ENCODE measurements at regions not wholly inside any gene's neighbourhood (a gene's known extent, or its start where the extent isn't known, plus 50 kb on each side); places are given as distances from the start of the nearest gene placed in this dataset.

DNA sequence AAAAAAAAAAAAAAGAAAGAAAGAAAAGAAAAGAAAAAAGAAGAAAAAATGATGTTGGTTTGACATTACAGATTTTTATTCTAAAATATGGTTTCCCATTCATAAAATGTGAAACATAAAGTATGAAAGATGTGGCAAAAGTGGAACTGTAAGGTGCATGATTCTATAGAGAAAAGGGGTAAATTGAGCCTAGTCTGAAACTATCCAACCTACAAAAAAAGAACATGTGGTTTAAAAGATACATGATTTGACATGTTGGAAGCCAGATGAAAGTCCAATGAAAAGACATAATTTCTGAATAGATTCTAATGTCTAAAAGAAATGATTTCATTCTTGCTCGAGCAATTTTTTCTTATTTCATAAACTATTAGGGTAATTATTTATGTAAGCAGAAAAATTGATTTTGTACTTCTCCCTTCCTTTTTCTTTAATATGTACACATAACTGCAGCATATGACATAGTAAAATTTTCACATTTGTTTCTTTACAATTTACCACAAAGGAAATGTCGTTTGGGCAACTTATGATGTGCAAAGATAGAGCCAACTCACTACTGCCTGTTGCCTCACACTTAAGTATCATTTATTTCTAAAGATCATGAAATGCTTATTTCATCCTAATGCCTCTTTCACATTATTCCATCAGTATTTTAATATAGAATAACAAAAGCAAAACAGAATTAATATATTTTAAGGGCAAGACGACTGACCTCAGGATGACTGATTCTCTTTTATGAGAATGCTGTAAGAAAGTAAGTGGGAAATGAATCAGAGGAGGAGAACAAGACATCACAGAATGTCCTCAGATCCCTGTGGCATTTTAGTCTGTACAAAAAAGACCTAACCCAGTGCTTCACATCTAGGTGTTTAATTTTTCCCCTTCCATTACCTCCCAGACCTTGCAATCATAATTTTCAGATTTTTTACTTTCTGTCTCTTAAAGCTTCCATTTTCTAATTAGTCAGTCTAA is 165.8 kb upstream of the HMCN1 start:
- TF ChIP-seq, protein P1, sequence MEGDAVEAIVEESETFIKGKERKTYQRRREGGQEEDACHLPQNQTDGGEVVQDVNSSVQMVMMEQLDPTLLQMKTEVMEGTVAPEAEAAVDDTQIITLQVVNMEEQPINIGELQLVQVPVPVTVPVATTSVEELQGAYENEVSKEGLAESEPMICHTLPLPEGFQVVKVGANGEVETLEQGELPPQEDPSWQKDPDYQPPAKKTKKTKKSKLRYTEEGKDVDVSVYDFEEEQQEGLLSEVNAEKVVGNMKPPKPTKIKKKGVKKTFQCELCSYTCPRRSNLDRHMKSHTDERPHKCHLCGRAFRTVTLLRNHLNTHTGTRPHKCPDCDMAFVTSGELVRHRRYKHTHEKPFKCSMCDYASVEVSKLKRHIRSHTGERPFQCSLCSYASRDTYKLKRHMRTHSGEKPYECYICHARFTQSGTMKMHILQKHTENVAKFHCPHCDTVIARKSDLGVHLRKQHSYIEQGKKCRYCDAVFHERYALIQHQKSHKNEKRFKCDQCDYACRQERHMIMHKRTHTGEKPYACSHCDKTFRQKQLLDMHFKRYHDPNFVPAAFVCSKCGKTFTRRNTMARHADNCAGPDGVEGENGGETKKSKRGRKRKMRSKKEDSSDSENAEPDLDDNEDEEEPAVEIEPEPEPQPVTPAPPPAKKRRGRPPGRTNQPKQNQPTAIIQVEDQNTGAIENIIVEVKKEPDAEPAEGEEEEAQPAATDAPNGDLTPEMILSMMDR (IDR thresholded peaks at IDR 0.05 in 4 of 5, conservative IDR thresholded peaks at IDR 0.05 in 1 of 5): no peak
- no peak for TF ChIP-seq POLR2A (IDR thresholded peaks at IDR 0.05)
